T-cell (primary cell): ENCODE measurements at regions not wholly inside any gene's neighbourhood (a gene's known extent, or its start where the extent isn't known, plus 50 kb on each side); places are given as distances from the start of the nearest gene placed in this dataset.
"Not testable (repeated sequence)": the region's sequence is repeated elsewhere in the genome, so short reads cannot be mapped to it uniquely, and the experiment has no call there.

Source experiments
- ATAC-seq, 4 experiments: fragments of 200-7000 bp in 3 of 4; fragments of 150-1000 bp in 1 of 4; cut with Tn5 transposase; replicated peaks in 1 of 4; 1 replicate in 3 of 4; 2 replicates in 1 of 4; pipeline ENCODE4 v1.10.0; 2021; ENCODE audit warnings: moderate library complexity in 3 of 4, mild to moderate bottlenecking in 2 of 4, moderate number of reproducible peaks in 1 of 4
- CTCF ChIA-PET, 2 donors: fragments of 300-600 bp; sonication (Branson Sonifier 250); formaldehyde crosslinking; loops; one replicate each; lab custom pipeline; 2022; ENCODE audit warnings: antibody characterized with exemption in 2 of 2; lab: Charles Lee
- POLR2A ChIA-PET, 2 donors: fragments of 300-600 bp; sonication (Branson Sonifier 250); formaldehyde crosslinking; loops; one replicate each; lab custom pipeline; 2022; ENCODE audit warnings: antibody characterized with exemption in 2 of 2; lab: Charles Lee
- DNase-seq, 35 experiments: peaks; one replicate each; pipeline versions ENCODE4 v3.0.0 to v3.0.0-alpha.2; 2013 to 2023
- H3K27ac ChIP-seq: one replicate; pipeline ENCODE4 v1.5.1; 2013; ENCODE audit warnings: low read length
- H3K27me3 ChIP-seq, 2 experiments: replicated peaks in 1 of 2; 1 replicate in 1 of 2; 2 replicates in 1 of 2; pipeline versions ENCODE4 v1.6.1 to v1.7.0; 2013; ENCODE audit warnings: low read length in 1 of 2, mixed read lengths in 1 of 2; ENCODE audit not compliant: control insufficient read depth in 2 of 2, insufficient read depth in 2 of 2; ENCODE audit errors: extremely low read depth in 1 of 2
- H3K36me3 ChIP-seq, 2 donors: 1 replicate in 1 of 2; 2 replicates in 1 of 2; pipeline versions ENCODE4 v1.6.1 to v1.7.0; 2013; ENCODE audit warnings: low read length in 1 of 2; ENCODE audit not compliant: control insufficient read depth in 2 of 2, insufficient read depth in 1 of 2; ENCODE audit errors: extremely low read depth in 1 of 2
- H3K4me1 ChIP-seq, 2 experiments: 1 replicate in 1 of 2; 2 replicates in 1 of 2; pipeline versions ENCODE4 v1.6.1 to v1.7.0; 2013; ENCODE audit warnings: low read length in 2 of 2, mixed read lengths in 1 of 2; ENCODE audit not compliant: insufficient read depth in 2 of 2, control insufficient read depth in 1 of 2; ENCODE audit errors: extremely low read depth in 1 of 2
- H3K4me3 ChIP-seq, 2 donors: 1 replicate in 1 of 2; 2 replicates in 1 of 2; pipeline versions ENCODE4 v1.5.1 to v1.7.0; 2013; ENCODE audit warnings: mild to moderate bottlenecking in 2 of 2, low read length in 1 of 2, moderate library complexity in 1 of 2; ENCODE audit not compliant: control insufficient read depth in 1 of 2; ENCODE audit errors: extremely low read depth in 1 of 2
- H3K9me3 ChIP-seq: 2 replicates; pipeline ENCODE4 v1.7.0; 2013
- H3K27ac Mint-ChIP-seq, 2 donors: one replicate each; pipeline ENCODE4 v1.8.0; 2020 to 2021; ENCODE audit warnings: mild to moderate bottlenecking in 2 of 2, mixed read lengths in 2 of 2
- H3K27me3 Mint-ChIP-seq, 2 donors: one replicate each; pipeline ENCODE4 v1.8.0; 2021 to 2022; ENCODE audit warnings: mixed read lengths in 2 of 2
- H3K36me3 Mint-ChIP-seq: one replicate; pipeline ENCODE4 v1.8.0; 2021; ENCODE audit warnings: mixed read lengths
- H3K4me1 Mint-ChIP-seq, 3 donors: one replicate each; pipeline ENCODE4 v1.8.0; 2020 to 2022; ENCODE audit warnings: mixed read lengths in 3 of 3, mild to moderate bottlenecking in 1 of 3
- H3K4me3 Mint-ChIP-seq, 3 donors: one replicate each; pipeline ENCODE4 v1.8.0; 2020 to 2022; ENCODE audit warnings: mild to moderate bottlenecking in 3 of 3, mixed read lengths in 3 of 3, moderate library complexity in 3 of 3
- H3K9me3 Mint-ChIP-seq, 3 donors: one replicate each; pipeline ENCODE4 v1.8.0; 2020 to 2022; ENCODE audit warnings: mixed read lengths in 3 of 3
- WGBS: methylation state at CpG from one replicate; pipeline ENCODE4 v1.1.5; 2013; ENCODE audit warnings: missing lambda C conversion rate; ENCODE audit not compliant: insufficient coverage; 5-methylcytosine and 5-hydroxymethylcytosine counted together

DNA sequence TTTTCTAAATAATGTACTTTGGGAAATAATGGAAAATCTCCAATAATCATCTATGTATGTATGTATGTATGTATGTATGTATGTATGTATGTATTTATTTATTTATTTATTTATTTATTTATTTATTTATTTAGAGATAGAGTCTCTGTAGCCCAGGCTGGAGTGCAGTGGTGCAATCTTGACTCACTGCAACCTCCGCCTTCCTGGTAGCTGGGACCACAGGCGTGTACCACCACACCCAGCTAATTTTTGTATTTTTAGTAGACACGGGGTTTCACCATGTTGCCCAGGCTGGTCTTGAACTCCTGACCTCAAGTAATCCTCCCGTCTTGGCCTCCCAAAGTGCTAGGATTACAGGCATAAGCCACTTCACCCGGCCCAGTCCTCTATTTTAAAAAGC, 91.5 kb upstream of the NAP1L1 start:
- H3K4me1 ChIP-seq, H3K27me3 ChIP-seq, DNase-seq, H3K36me3 Mint-ChIP-seq, H3K27ac ChIP-seq, ATAC-seq, CTCF ChIA-PET, POLR2A ChIA-PET, H3K27ac Mint-ChIP-seq, H3K4me1 Mint-ChIP-seq, H3K4me3 ChIP-seq, H3K9me3 Mint-ChIP-seq, H3K36me3 ChIP-seq, H3K9me3 ChIP-seq, H3K4me3 Mint-ChIP-seq: not testable (repeated sequence)
- peaks cover 5 to 11% of the 10 kb centered on the region in 2 donors for H3K27me3 Mint-ChIP-seq
- WGBS, result 78% methylated on average over 3 of the region's 5 CpGs

DNA sequence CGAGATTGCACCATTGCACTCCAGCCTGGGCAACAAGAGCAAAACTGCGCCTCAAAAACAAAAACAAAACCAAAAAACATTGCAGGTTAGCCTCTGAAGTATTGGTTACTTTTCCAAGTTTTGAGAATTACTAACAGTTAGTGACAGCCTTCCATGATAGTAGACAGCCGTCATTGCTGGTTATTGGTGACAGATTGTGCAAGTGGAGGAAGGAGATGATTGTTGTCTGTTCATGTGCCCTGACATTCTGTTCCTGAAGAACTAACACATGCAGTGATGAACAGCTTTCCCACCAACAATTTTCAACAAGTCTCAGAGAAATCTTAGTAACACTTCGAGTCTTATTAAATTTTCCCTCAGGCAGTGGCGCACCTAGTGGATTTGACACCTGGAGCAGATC, 89.3 kb upstream of the NAP1L1 start:
- Mint-ChIP-seq H3K27me3 (peaks cover 18 to 25% of the 10 kb centered on the region in 2 donors), H3K4me3 (no peak overlapping the region), H3K4me1 (no peaks in the 10 kb centered on the region), H3K9me3 (no peaks in the 10 kb centered on the region), H3K36me3 (no peaks in the 10 kb centered on the region), H3K27ac (no peak overlapping the region)
- no peak for ATAC-seq
- CTCF ChIA-PET, result no interaction called here
- Histone ChIP-seq H3K27ac (no peak overlapping the region), H3K4me1 (no peaks in the 10 kb centered on the region), H3K27me3 (peaks cover 0 to 13% of the 10 kb centered on the region in 2 experiments), H3K9me3 (no peaks in the 10 kb centered on the region), H3K4me3 (no peak overlapping the region), H3K36me3 (no peaks in the 10 kb centered on the region)
- DNase-seq, result no peak
- WGBS, result no CpG with 5 or more reads among the region's 5 CpGs
- POLR2A ChIA-PET, result no interaction called here

DNA sequence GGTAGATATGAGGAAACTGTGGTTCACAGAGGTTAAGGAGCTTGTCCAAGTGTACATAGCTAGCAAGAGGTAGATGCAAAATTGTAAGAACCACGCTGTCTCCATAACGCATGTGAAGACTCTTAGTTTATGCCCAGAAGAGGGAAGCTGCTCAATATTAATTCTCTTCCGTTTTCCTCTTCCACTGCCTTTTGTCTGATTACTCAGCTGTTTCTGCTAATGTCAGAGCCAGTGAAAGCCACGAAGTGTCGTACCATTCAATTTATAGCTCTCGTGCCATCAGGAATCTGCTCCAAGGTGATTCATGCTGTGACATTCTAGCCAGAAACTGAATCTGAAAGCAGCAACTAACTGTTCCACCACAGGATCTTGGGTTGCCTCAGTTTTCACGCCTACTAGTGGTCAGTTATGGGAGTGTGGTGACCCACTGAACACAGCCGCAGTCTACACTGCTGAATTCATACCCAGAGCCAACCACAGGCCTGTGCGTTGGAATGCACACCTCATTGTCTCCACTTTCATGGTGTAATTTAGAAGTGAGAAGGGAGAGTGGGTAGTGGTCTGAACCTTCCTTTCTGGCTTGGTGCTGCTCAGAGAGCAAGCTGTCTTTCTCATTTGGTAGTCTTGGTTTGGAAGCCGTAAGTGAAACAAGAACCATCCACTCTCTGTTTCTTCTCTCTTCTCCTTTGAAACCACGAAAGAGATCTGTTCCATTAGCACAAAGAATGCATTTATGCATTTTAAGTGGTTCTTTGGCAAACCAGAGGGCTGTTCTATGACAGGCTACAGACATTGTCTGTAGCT, 74.2 kb upstream of the NAP1L1 start:
- no peaks in the 10 kb centered on the region for H3K36me3 Mint-ChIP-seq
- peaks cover 0 to under 1% (median 0%) of the 10 kb centered on the region in 3 donors for H3K9me3 Mint-ChIP-seq
- Histone ChIP-seq H3K27me3 (no peaks in the 10 kb centered on the region), H3K36me3 (no peaks in the 10 kb centered on the region), H3K4me3 (no peak overlapping the region), H3K9me3 (no peaks in the 10 kb centered on the region), H3K27ac (peak overlapping the region; percentile 6), H3K4me1 (peaks cover 0 to 5% of the 10 kb centered on the region in 2 experiments)
- H3K4me1 Mint-ChIP-seq, result peaks cover 8 to 12% (median 11%) of the 10 kb centered on the region in 3 donors
- POLR2A ChIA-PET, result interaction anchor here (0.6 to 0.8 kb wide), 2 partner anchors 17 to 76 kb away, joined by 4 to 10 read pairs; no protein-coding TSS in a partner anchor
- peak; percentile 83 to 96 (median 94) for ATAC-seq
- peak overlapping the region; percentile 17 to 38 (median 37) for H3K4me3 Mint-ChIP-seq
- WGBS, result 22% methylated on average over 6 of the region's 11 CpGs
- H3K27me3 Mint-ChIP-seq, result no peaks in the 10 kb centered on the region
- H3K27ac Mint-ChIP-seq, result peak overlapping the region; percentile 53 to 57
- peak in 34 of 35 experiments; percentile 8 to 70 (median 30) for DNase-seq
- CTCF ChIA-PET, result interaction anchor here (0.9 to 1.7 kb wide), 5 partner anchors 10 to 428 kb away, joined by 3 to 6 read pairs (median 5); no protein-coding TSS in a partner anchor

DNA sequence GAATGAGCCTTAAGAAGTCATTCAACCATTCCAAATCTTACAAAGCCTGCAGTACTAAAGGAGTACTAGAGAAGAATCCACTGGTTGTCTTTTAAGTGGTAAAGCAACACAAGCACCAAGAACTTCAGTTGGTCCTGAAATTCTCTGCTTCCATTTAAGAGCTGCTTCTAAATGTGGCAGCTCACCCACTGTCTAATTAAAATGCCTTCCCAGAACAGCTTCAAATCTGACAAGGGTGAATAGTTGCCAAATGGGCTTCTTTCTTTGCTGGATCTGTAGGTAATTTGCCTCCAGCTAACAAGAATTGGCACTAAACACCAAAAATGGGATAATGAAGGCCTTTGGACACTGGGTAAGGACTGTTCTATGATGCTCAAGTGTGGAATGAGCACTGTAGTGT, 72.2 kb upstream of the NAP1L1 start:
- H3K27me3 ChIP-seq, result peaks cover 0 to 2% of the 10 kb centered on the region in 2 experiments
- Mint-ChIP-seq H3K4me3 (no peak overlapping the region), H3K4me1 (peaks cover 14 to 17% (median 15%) of the 10 kb centered on the region in 3 donors), H3K27me3 (no peaks in the 10 kb centered on the region), H3K27ac (no peak overlapping the region), H3K36me3 (no peaks in the 10 kb centered on the region), H3K9me3 (peaks cover 0 to 4% (median 0%) of the 10 kb centered on the region in 3 donors)
- no peak overlapping the region for H3K27ac ChIP-seq
- no peaks in the 10 kb centered on the region for H3K36me3 ChIP-seq
- no peak for DNase-seq
- ChIA-PET POLR2A (interaction anchor here in 1 of 2 donors (0.5 kb wide), 1 partner anchor 101 kb away, joined by 3 read pairs; no protein-coding TSS in a partner anchor), CTCF (interaction anchor here in 1 of 2 donors (0.5 to 0.7 kb wide), 2 partner anchors 15 to 848 kb away, joined by 3 to 4 read pairs; no protein-coding TSS in a partner anchor)
- H3K4me1 ChIP-seq, result peaks cover 3 to 5% of the 10 kb centered on the region in 2 experiments
- H3K4me3 ChIP-seq, result no peak overlapping the region
- no peaks in the 10 kb centered on the region for H3K9me3 ChIP-seq
- ATAC-seq, result no peak

DNA sequence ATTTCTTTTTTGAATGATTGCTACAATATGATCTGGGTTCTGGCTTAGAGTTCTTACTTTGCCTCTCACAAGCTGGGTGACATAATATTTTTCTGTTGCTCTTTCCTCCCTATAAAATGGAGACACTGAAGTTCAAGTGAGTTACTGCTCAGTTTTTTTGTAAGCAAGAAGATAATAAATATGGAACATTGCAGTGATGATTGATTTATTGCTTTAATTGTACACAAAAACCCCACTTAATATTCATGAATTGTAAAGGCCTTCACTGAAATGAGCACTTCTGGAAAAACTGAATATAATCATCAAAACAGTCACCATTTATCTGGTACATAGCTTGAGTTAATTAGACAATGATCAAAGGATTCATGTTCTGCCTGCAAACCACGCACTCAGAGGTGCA, 71.8 kb upstream of the NAP1L1 start:
- Histone ChIP-seq H3K27ac (no peak overlapping the region), H3K36me3 (no peaks in the 10 kb centered on the region), H3K4me3 (no peak overlapping the region), H3K9me3 (no peaks in the 10 kb centered on the region), H3K27me3 (peaks cover 0 to 2% of the 10 kb centered on the region in 2 experiments), H3K4me1 (peaks cover 4 to 5% of the 10 kb centered on the region in 2 experiments)
- Mint-ChIP-seq H3K27ac (no peak overlapping the region), H3K4me1 (peaks cover 14 to 17% (median 15%) of the 10 kb centered on the region in 3 donors), H3K9me3 (peaks cover 0 to 4% (median 0%) of the 10 kb centered on the region in 3 donors), H3K36me3 (no peaks in the 10 kb centered on the region), H3K4me3 (no peak overlapping the region), H3K27me3 (no peaks in the 10 kb centered on the region)
- no CpG with 5 or more reads among the region's 1 CpG for WGBS
- ATAC-seq (no peak), DNase-seq (no peak)
- POLR2A ChIA-PET, result interaction anchor here in 1 of 2 donors (0.5 kb wide), 1 partner anchor 101 kb away, joined by 3 read pairs; no protein-coding TSS in a partner anchor
- CTCF ChIA-PET, result interaction anchor here in 1 of 2 donors (0.7 kb wide), 1 partner anchor 16 kb away, joined by 3 read pairs; no protein-coding TSS in a partner anchor

DNA sequence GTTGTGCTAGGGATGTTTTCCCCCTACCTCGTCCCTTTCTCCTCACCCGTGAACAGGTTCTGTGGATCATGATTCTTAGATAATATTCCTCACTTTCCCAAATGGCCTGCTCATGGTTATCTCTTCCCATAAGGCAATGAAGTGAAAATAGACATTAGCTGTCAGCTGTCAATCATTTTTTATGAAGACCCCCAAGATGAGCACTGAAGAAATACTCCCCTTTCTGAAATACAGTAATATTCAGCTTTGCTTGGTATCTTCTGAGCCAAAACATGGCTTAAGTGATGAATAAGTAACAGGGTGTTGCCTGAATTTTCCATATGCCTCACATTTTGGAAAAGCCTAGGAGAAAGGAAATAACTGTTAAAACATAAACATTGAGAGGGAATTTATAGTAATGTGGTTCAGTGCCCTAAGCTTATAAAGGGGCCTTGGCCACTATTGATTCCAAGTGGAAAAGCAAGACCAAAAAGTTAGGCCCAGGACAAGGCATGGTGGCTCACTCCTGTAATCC, 70.7 kb upstream of the NAP1L1 start:
- DNase-seq, result no peak
- Mint-ChIP-seq H3K9me3 (peaks cover 0 to 4% (median 0%) of the 10 kb centered on the region in 3 donors), H3K27ac (no peak overlapping the region), H3K27me3 (no peaks in the 10 kb centered on the region), H3K36me3 (no peaks in the 10 kb centered on the region), H3K4me1 (peaks cover 14 to 17% (median 15%) of the 10 kb centered on the region in 3 donors), H3K4me3 (no peak overlapping the region)
- H3K36me3 ChIP-seq, result no peaks in the 10 kb centered on the region
- ATAC-seq, result no peak
- H3K9me3 ChIP-seq, result no peaks in the 10 kb centered on the region
- H3K27me3 ChIP-seq, result peaks cover 0 to 2% of the 10 kb centered on the region in 2 experiments
- POLR2A ChIA-PET, result interaction anchor here in 1 of 2 donors (0.6 kb wide), 1 partner anchor 107 kb away, joined by 5 read pairs; no protein-coding TSS in a partner anchor
- CTCF ChIA-PET, result interaction anchor here in 1 of 2 donors (0.6 kb wide), 1 partner anchor 107 kb away, joined by 3 read pairs; no protein-coding TSS in a partner anchor
- no peak overlapping the region for H3K27ac ChIP-seq
- H3K4me1 ChIP-seq, result peaks cover 4 to 5% of the 10 kb centered on the region in 2 experiments
- no CpG with 5 or more reads among the region's 2 CpGs for WGBS
- H3K4me3 ChIP-seq, result no peak overlapping the region
